HepG2 (cell line): ENCODE measurements at regions not wholly inside any gene's neighbourhood (a gene's known extent, or its start where the extent isn't known, plus 50 kb on each side); places are given as distances from the start of the nearest gene placed in this dataset.

Experiments used
- ATAC-seq: fragments of 200-7000 bp; cut with Tn5 transposase; 3 replicates; pipeline ENCODE4 v1.9.1; 2020; ENCODE audit warnings: mild to moderate bottlenecking, moderate library complexity
- BruUV-seq: library from RNA; stranded (reverse); fragments of 400-500 nt; replicated peaks from 2 replicates; lab custom pipeline; 2021; lab: Mats Ljungman, UMichigan
- CTCF ChIA-PET: fragments of 300-600 bp; formaldehyde crosslinking; extraction: SDS; loops from one replicate; lab custom pipeline; 2021; ENCODE audit warnings: low total read pairs, inconsistent platforms, low intra/inter-chr PET ratio; lab: Yijun Ruan, JAX
- POLR2A ChIA-PET: fragments of 350-600 bp; sonication (Branson Sonifier 250); formaldehyde crosslinking; loops from one replicate; lab custom pipeline; 2020; ENCODE audit warnings: antibody characterized with exemption, inconsistent platforms; lab: Yijun Ruan, JAX
- DNase-seq: peaks from one replicate; pipeline ENCODE4 v3.0.0-alpha.2; 2015; ENCODE audit warnings: low spot score
- FAIRE-seq: peaks from 3 replicates; lab custom pipeline; 2011; peaks lifted over from hg19 to GRCh38; lab: Jason Lieb, UNC
- H2AFZ ChIP-seq: one replicate; pipeline ENCODE4 v1.6.1; 2011; ENCODE audit warnings: low read length, inconsistent platforms
- H3K27ac ChIP-seq: fragments of 300-600 bp; 3 replicates; pipeline ENCODE4 v1.8.0; 2011; ENCODE audit warnings: mixed run types, mild to moderate bottlenecking, mixed read lengths, low read length, inconsistent platforms; ENCODE audit not compliant: insufficient read depth; ENCODE audit errors: extremely low read length
- H3K27me3 ChIP-seq, 2 experiments: fragments of 200-600 bp in 1 of 2; 2 replicates in 1 of 2; 3 replicates in 1 of 2; pipeline versions ENCODE4 v1.6.0 to v1.8.0; 2011; ENCODE audit warnings: low read length in 2 of 2, mild to moderate bottlenecking in 2 of 2, moderate library complexity in 2 of 2, inconsistent platforms in 1 of 2; ENCODE audit not compliant: insufficient read depth in 2 of 2, control insufficient read depth in 1 of 2
- H3K36me3 ChIP-seq, 2 experiments: fragments of 200-600 bp in 1 of 2; replicated peaks in 1 of 2; 2 replicates in 1 of 2; 3 replicates in 1 of 2; pipeline versions ENCODE4 v1.5.1 to v1.8.0; 2011; ENCODE audit warnings: low read length in 2 of 2, inconsistent platforms in 1 of 2; ENCODE audit not compliant: insufficient read depth in 2 of 2, control insufficient read depth in 1 of 2
- H3K4me1 ChIP-seq: 2 replicates; pipeline ENCODE4 v1.5.1; 2012; ENCODE audit warnings: low read length, inconsistent platforms; ENCODE audit not compliant: insufficient read depth
- H3K4me2 ChIP-seq: 2 replicates; pipeline ENCODE4 v1.6.0; 2011; ENCODE audit warnings: low read depth, low read length, inconsistent platforms
- H3K4me3 ChIP-seq, 3 experiments: fragments of 200-600 bp in 1 of 3; sonication (generic), shearing (Covaris generic) in 1 of 3; replicated peaks in 1 of 3; 2 replicates each; pipeline ENCODE4 v1.5.1; 2011 to 2016; ENCODE audit warnings: low read length in 3 of 3, inconsistent platforms in 2 of 3, low read depth in 2 of 3, mild to moderate bottlenecking in 2 of 3, control low read depth in 1 of 3, mixed read lengths in 1 of 3; ENCODE audit not compliant: insufficient read depth in 1 of 3
- H3K79me2 ChIP-seq: one replicate; pipeline ENCODE4 v1.6.1; 2011; ENCODE audit warnings: low read length, inconsistent platforms; ENCODE audit not compliant: insufficient read depth
- H3K9ac ChIP-seq: 2 replicates; pipeline ENCODE4 v1.6.0; 2011; ENCODE audit warnings: mild to moderate bottlenecking, low read depth, low read length, inconsistent platforms; ENCODE audit not compliant: insufficient read depth
- H3K9me3 ChIP-seq: 2 replicates; pipeline ENCODE4 v1.5.1; 2012; ENCODE audit warnings: mild to moderate bottlenecking, low read length
- H4K20me1 ChIP-seq: 2 replicates; pipeline ENCODE4 v1.6.0; 2011; ENCODE audit warnings: inconsistent platforms, mild to moderate bottlenecking, low read length, moderate library complexity; ENCODE audit not compliant: insufficient read depth
- CTCF ChIP-seq: sonication (generic); formaldehyde crosslinking; IDR thresholded peaks from 2 replicates; pipeline ENCODE4 v1.5.0; 2020; ENCODE audit warnings: mild to moderate bottlenecking, missing genetic modification reagents, moderate library complexity
- EZH2 ChIP-seq: conservative IDR thresholded peaks from 2 replicates; pipeline ENCODE4 v1.6.1; 2012; ENCODE audit warnings: mild to moderate bottlenecking, low read depth, low read length, moderate library complexity
- FOXA1 ChIP-seq, 2 experiments: fragments of 450-650 bp in 1 of 2; sonication (generic) in 1 of 2; formaldehyde crosslinking in 1 of 2; IDR thresholded peaks; 2 replicates each; pipeline versions ENCODE4 v1.4.0 to v1.6.1; 2016 to 2020; ENCODE audit warnings: missing genetic modification reagents in 1 of 2
- FOXA3 ChIP-seq: IDR thresholded peaks from 2 replicates; pipeline ENCODE4 v1.6.1; 2016; ENCODE audit warnings: missing genetic modification reagents, missing compliant biosample characterization
- FOXO4 ChIP-seq: sonication (generic); formaldehyde crosslinking; conservative IDR thresholded peaks from 2 replicates; pipeline ENCODE4 v1.8.1; 2023; ENCODE audit warnings: missing genetic modification reagents
- STAG1 ChIP-seq: sonication (generic); formaldehyde crosslinking; IDR thresholded peaks from 2 replicates; pipeline ENCODE4 v1.4.0; 2020; ENCODE audit warnings: missing genetic modification reagents
- TEAD3 ChIP-seq: optimal IDR thresholded peaks from 2 replicates; pipeline ENCODE3; 2016; ENCODE audit warnings: borderline replicate concordance
- XRCC5 ChIP-seq: fragments of 200-400 bp; formaldehyde crosslinking; optimal IDR thresholded peaks from 2 replicates; pipeline ENCODE3; 2017; ENCODE audit warnings: mild to moderate bottlenecking, low read length
- ZNF230 ChIP-seq: sonication (generic); formaldehyde crosslinking; IDR thresholded peaks from 2 replicates; pipeline ENCODE4 v1.4.0; 2020; ENCODE audit warnings: mild to moderate bottlenecking, missing genetic modification reagents
- ZNF292 ChIP-seq: sonication (generic); formaldehyde crosslinking; IDR thresholded peaks from 2 replicates; pipeline ENCODE4 v1.8.1; 2022; ENCODE audit warnings: mild to moderate bottlenecking, low read depth, missing genetic modification reagents, borderline replicate concordance
- ZNF567 ChIP-seq: sonication (generic); formaldehyde crosslinking; IDR thresholded peaks from 2 replicates; pipeline ENCODE4 v1.8.1; 2023; ENCODE audit warnings: mild to moderate bottlenecking, missing genetic modification reagents, borderline replicate concordance
- ZNF773 ChIP-seq: sonication (generic); formaldehyde crosslinking; IDR thresholded peaks from 2 replicates; pipeline ENCODE4 v1.4.0; 2020; ENCODE audit warnings: missing genetic modification reagents, borderline replicate concordance
- WGBS: methylation state at CpG from one replicate; pipeline ENCODE4 v1.1.6; 2017; ENCODE audit warnings: low lambda C conversion rate; 5-methylcytosine and 5-hydroxymethylcytosine counted together
- in situ Hi-C: cut with HindIII; loops from 2 replicates; pipeline ENCODE4 v1.10.0; 2017; ENCODE audit warnings: low pct_unique_long_range_greater_than_20kb; ENCODE audit not compliant: extremely low pct_ligation_motif_present
- intact Hi-C: fragments of 100-400 bp; cut with micrococcal nuclease; formaldehyde crosslinking; loops from one replicate; pipeline ENCODE4 v1.10.0; 2022; ENCODE audit not compliant: unreplicated experiment

- TF ChIP-seq FOXO4 (CRISPR knock-in tag), result no peak
- no peak for TF ChIP-seq ZNF567 (CRISPR knock-in tag)
- TF ChIP-seq, all 625 proteins: peak for 0
These were observed 293.0 kb downstream of the NDUFA10 start (continued) for GRCh38 chr2:239731998-239732665.

- Histone ChIP-seq H3K27ac (no peak overlapping the region), H3K9ac (no peak overlapping the region), H3K36me3 (no peaks in the 10 kb centered on the region), H3K4me1 (no peaks in the 10 kb centered on the region), H3K9me3 (no peaks in the 10 kb centered on the region), H2AFZ (no peak overlapping the region), H3K79me2 (no peaks in the 10 kb centered on the region), H4K20me1 (peaks cover 9% of the 10 kb centered on the region; the same call in 1 of the 2 replicates), H3K27me3 (peaks cover 27 to 55% of the 10 kb centered on the region in 2 experiments), H3K4me2 (no peak overlapping the region), H3K4me3 (no peak overlapping the region)
- FAIRE-seq, result no peak
- WGBS, result 19% methylated on average over 6 of the region's 10 CpGs
- ATAC-seq, result peak; percentile 71
- BruUV-seq, result no TSS peak
- no peak for TF ChIP-seq ZNF292 (CRISPR knock-in tag)
- peak; percentile 9; the same call in 1 of the 2 replicates for TF ChIP-seq STAG1 (CRISPR knock-in tag)
- peak; percentile 52 for TF ChIP-seq CTCF (CRISPR knock-in tag)
- no peak for TF ChIP-seq EZH2
- TF ChIP-seq TEAD3 (CRISPR knock-in tag), result peak; percentile 30
- TF ChIP-seq ZNF230 (CRISPR knock-in tag), result no peak
- TF ChIP-seq FOXA1 (IDR thresholded peaks at IDR 0.05), result no peak
- TF ChIP-seq FOXA1 (CRISPR knock-in tag; IDR thresholded peaks at IDR 0.05), result peak; percentile 79
- no peak for TF ChIP-seq ZNF773 (CRISPR knock-in tag)
- TF ChIP-seq FOXA3 (CRISPR knock-in tag), result peak; percentile 67
- peak; percentile 65 for TF ChIP-seq XRCC5
- DNase-seq, result peak; percentile 19
- in situ Hi-C loops, result no loop called here
- CTCF ChIA-PET, result no interaction called here
- POLR2A ChIA-PET, result no interaction called here
- intact Hi-C loops, result no loop called here
These were observed 293.7 kb downstream of the NDUFA10 start for GRCh38 chr2:239731422-239731821.
